ENCODE measurements at regions not wholly inside any gene's neighbourhood (a gene's known extent, or its start where the extent isn't known, plus 50 kb on each side); places are given as distances from the start of the nearest gene placed in this dataset.

DNA sequence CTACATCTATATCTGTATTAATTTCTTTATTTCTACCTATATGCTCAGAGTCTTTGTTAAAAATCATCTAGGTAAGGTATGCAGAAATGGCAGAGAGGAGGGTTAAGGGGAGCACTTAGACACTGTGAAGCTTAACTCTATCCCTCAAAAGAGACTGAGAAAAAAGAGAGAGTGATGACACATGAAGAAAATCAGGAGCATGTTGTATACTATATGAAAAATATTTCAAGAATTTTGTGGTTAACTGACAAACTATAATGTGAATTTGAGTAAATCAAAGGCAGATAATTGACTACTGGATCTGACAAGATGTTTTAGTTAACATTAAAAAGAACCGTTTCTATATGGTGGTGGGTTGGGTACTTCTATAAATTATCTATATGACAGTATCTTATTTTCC, 1814.2 kb upstream of the SEL1L start:
- no peak overlapping the region for H3K9ac ChIP-seq (ENCODE audit: low read length)
- no peaks in the 10 kb centered on the region for H3K27me3 ChIP-seq (ENCODE audit: control insufficient read depth in 1 of 2, insufficient read depth in 1 of 2, low read length in 2 of 2)
- no peak overlapping the region for H3K14ac ChIP-seq (ENCODE audit: low read length in 2 of 2)
- no peaks in the 10 kb centered on the region for H3K79me1 ChIP-seq (replicated peaks; ENCODE audit: low read length, poor library complexity, severe bottlenecking)
- no peaks in the 10 kb centered on the region for H3K36me3 ChIP-seq (ENCODE audit: control insufficient read depth in 1 of 2, insufficient read depth in 2 of 2, low read depth in 1 of 2, low read length in 2 of 2)
- H2BK5ac ChIP-seq (ENCODE audit: low read depth, low read length, poor library complexity, severe bottlenecking) = no peak overlapping the region
- no peak overlapping the region for H2BK12ac ChIP-seq (ENCODE audit: low read length in 2 of 2)
- no peaks in the 10 kb centered on the region for H3K9me3 ChIP-seq (ENCODE audit: control insufficient read depth, low read length)
- no peak overlapping the region for H3K4me3 ChIP-seq (ENCODE audit: insufficient read depth in 1 of 2, low read depth in 1 of 2, low read length in 2 of 2)
- H3K23ac ChIP-seq (ENCODE audit: low read length in 2 of 2) = no peak overlapping the region
- no peak overlapping the region for H3K4me2 ChIP-seq (ENCODE audit: low read length, poor library complexity, severe bottlenecking)
- no peak overlapping the region for H3K4ac ChIP-seq (ENCODE audit: low read depth in 1 of 2, low read length in 2 of 2)
- H3K18ac ChIP-seq (ENCODE audit: low read depth in 1 of 2, low read length in 2 of 2) = no peak overlapping the region
- H2AFZ ChIP-seq (ENCODE audit: low read depth, low read length) = no peak overlapping the region
- H3K4me1 ChIP-seq (ENCODE audit: control insufficient read depth, insufficient read depth, low read depth, low read length) = no peaks in the 10 kb centered on the region
- no peak overlapping the region for H2AK5ac ChIP-seq (ENCODE audit: low read length, severe bottlenecking)
- no peak overlapping the region for H2BK15ac ChIP-seq (ENCODE audit: low read depth, poor library complexity, severe bottlenecking)
- WGBS = no CpG with 5 or more reads among the region's 1 CpG
- no peak overlapping the region for H4K8ac ChIP-seq (ENCODE audit: low read length)
- no peak overlapping the region for H3K27ac ChIP-seq (ENCODE audit: low read length, poor library complexity, severe bottlenecking)
- no peak overlapping the region for H4K91ac ChIP-seq (ENCODE audit: low read length)
- H2BK120ac ChIP-seq (ENCODE audit: low read depth, low read length) = no peak overlapping the region
- peak; percentile 2 for DNase-seq

DNA sequence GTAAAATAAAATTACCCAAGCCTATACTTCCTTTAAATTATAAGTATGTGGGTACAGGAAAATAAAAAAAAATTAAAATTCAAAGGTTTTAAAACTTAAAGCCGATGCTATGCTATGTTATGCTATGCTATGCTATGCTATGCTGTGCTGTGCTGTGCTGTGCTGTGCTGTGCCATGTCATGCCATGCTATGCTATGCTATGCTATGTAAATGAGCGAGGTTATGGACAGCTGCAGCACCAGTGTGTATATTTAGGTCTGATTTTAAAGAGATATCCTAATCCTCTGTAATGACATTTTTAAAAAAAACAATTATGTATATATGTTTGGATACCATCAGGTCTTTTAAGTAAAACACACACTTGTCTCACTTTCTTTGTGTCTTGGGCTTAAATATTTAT, 1822.0 kb upstream of the SEL1L start:
- Histone ChIP-seq H3K4me1 (ENCODE audit: control insufficient read depth, insufficient read depth, low read depth, low read length) (no peaks in the 10 kb centered on the region), H2BK120ac (ENCODE audit: low read depth, low read length) (no peak overlapping the region), H3K18ac (ENCODE audit: low read depth in 1 of 2, low read length in 2 of 2) (no peak overlapping the region), H3K27me3 (ENCODE audit: control insufficient read depth in 1 of 2, insufficient read depth in 1 of 2, low read length in 2 of 2) (no peaks in the 10 kb centered on the region), H3K4ac (ENCODE audit: low read depth in 1 of 2, low read length in 2 of 2) (no peak overlapping the region), H3K4me2 (ENCODE audit: low read length, poor library complexity, severe bottlenecking) (no peak overlapping the region), H2BK5ac (ENCODE audit: low read depth, low read length, poor library complexity, severe bottlenecking) (no peak overlapping the region), H3K79me1 (replicated peaks; ENCODE audit: low read length, poor library complexity, severe bottlenecking) (no peaks in the 10 kb centered on the region), H2AK5ac (ENCODE audit: low read length, severe bottlenecking) (no peak overlapping the region), H3K14ac (ENCODE audit: low read length in 2 of 2) (no peak overlapping the region), H2BK12ac (ENCODE audit: low read length in 2 of 2) (no peak overlapping the region), H3K27ac (ENCODE audit: low read length, poor library complexity, severe bottlenecking) (no peak overlapping the region), H2AFZ (ENCODE audit: low read depth, low read length) (no peak overlapping the region), H3K4me3 (ENCODE audit: insufficient read depth in 1 of 2, low read depth in 1 of 2, low read length in 2 of 2) (no peak overlapping the region), H4K91ac (ENCODE audit: low read length) (no peak overlapping the region), H3K23ac (ENCODE audit: low read length in 2 of 2) (no peak overlapping the region), H4K8ac (ENCODE audit: low read length) (no peak overlapping the region), H3K9me3 (ENCODE audit: control insufficient read depth, low read length) (no peaks in the 10 kb centered on the region), H3K36me3 (ENCODE audit: control insufficient read depth in 1 of 2, insufficient read depth in 2 of 2, low read depth in 1 of 2, low read length in 2 of 2) (no peaks in the 10 kb centered on the region), H2BK15ac (ENCODE audit: low read depth, poor library complexity, severe bottlenecking) (no peak overlapping the region), H3K9ac (ENCODE audit: low read length) (no peak overlapping the region)
- 88% methylated on average over 2 of the region's 2 CpGs for WGBS
- no peak for DNase-seq

GRCh38 chr14:83356080-83356479, 1822.4 kb upstream of the SEL1L start:
- Histone ChIP-seq H3K4ac (ENCODE audit: low read depth in 1 of 2, low read length in 2 of 2) (no peak overlapping the region), H3K27ac (ENCODE audit: low read length, poor library complexity, severe bottlenecking) (no peak overlapping the region), H2AFZ (ENCODE audit: low read depth, low read length) (no peak overlapping the region), H4K8ac (ENCODE audit: low read length) (no peak overlapping the region), H2BK5ac (ENCODE audit: low read depth, low read length, poor library complexity, severe bottlenecking) (no peak overlapping the region), H3K27me3 (ENCODE audit: control insufficient read depth in 1 of 2, insufficient read depth in 1 of 2, low read length in 2 of 2) (no peaks in the 10 kb centered on the region), H3K23ac (ENCODE audit: low read length in 2 of 2) (no peak overlapping the region), H2BK12ac (ENCODE audit: low read length in 2 of 2) (no peak overlapping the region), H2BK120ac (ENCODE audit: low read depth, low read length) (no peak overlapping the region), H3K79me1 (replicated peaks; ENCODE audit: low read length, poor library complexity, severe bottlenecking) (no peaks in the 10 kb centered on the region), H3K18ac (ENCODE audit: low read depth in 1 of 2, low read length in 2 of 2) (no peak overlapping the region), H3K14ac (ENCODE audit: low read length in 2 of 2) (no peak overlapping the region), H2BK15ac (ENCODE audit: low read depth, poor library complexity, severe bottlenecking) (no peak overlapping the region), H4K91ac (ENCODE audit: low read length) (no peak overlapping the region), H3K4me1 (ENCODE audit: control insufficient read depth, insufficient read depth, low read depth, low read length) (no peaks in the 10 kb centered on the region), H2AK5ac (ENCODE audit: low read length, severe bottlenecking) (no peak overlapping the region), H3K36me3 (ENCODE audit: control insufficient read depth in 1 of 2, insufficient read depth in 2 of 2, low read depth in 1 of 2, low read length in 2 of 2) (no peaks in the 10 kb centered on the region), H3K9me3 (ENCODE audit: control insufficient read depth, low read length) (no peaks in the 10 kb centered on the region), H3K9ac (ENCODE audit: low read length) (no peak overlapping the region), H3K4me3 (ENCODE audit: insufficient read depth in 1 of 2, low read depth in 1 of 2, low read length in 2 of 2) (no peak overlapping the region), H3K4me2 (ENCODE audit: low read length, poor library complexity, severe bottlenecking) (no peak overlapping the region)
- WGBS = 93% methylated on average over 3 of the region's 5 CpGs
- DNase-seq = no peak

DNA sequence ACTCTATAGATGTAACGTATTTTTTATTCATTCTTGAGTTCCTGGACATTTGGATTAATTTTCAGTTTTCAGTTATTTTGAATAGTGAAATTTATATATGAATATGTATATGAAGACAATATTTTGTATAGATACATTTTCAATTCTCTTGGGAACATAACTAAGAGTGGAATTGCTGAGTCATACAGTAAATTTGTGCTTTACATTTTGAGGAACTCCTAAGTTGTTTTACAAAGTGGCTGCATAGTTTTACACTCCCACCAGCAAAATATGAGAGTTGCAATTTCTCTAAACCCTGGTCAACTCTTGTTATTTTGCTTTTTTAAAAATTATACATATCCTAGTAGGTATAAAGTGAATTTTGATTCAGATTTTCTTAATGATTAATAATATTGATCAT, 1838.6 kb upstream of the SEL1L start:
- H3K27ac ChIP-seq (ENCODE audit: low read length, poor library complexity, severe bottlenecking) = no peak overlapping the region
- H3K27me3 ChIP-seq (ENCODE audit: control insufficient read depth in 1 of 2, insufficient read depth in 1 of 2, low read length in 2 of 2) = no peaks in the 10 kb centered on the region
- H2AFZ ChIP-seq (ENCODE audit: low read depth, low read length) = no peak overlapping the region
- no peak overlapping the region for H2BK120ac ChIP-seq (ENCODE audit: low read depth, low read length)
- H3K4me3 ChIP-seq (ENCODE audit: insufficient read depth in 1 of 2, low read depth in 1 of 2, low read length in 2 of 2) = no peak overlapping the region
- no peaks in the 10 kb centered on the region for H3K79me1 ChIP-seq (replicated peaks; ENCODE audit: low read length, poor library complexity, severe bottlenecking)
- H3K4me2 ChIP-seq (ENCODE audit: low read length, poor library complexity, severe bottlenecking) = no peak overlapping the region
- no CpG with 5 or more reads among the region's 1 CpG for WGBS
- DNase-seq = no peak
- H3K4ac ChIP-seq (ENCODE audit: low read depth in 1 of 2, low read length in 2 of 2) = no peak overlapping the region
- no peaks in the 10 kb centered on the region for H3K9me3 ChIP-seq (ENCODE audit: control insufficient read depth, low read length)
- H4K8ac ChIP-seq (ENCODE audit: low read length) = no peak overlapping the region
- no peak overlapping the region for H4K91ac ChIP-seq (ENCODE audit: low read length)
- no peak overlapping the region for H2BK12ac ChIP-seq (ENCODE audit: low read length in 2 of 2)
- H2BK5ac ChIP-seq (ENCODE audit: low read depth, low read length, poor library complexity, severe bottlenecking) = no peak overlapping the region
- no peaks in the 10 kb centered on the region for H3K4me1 ChIP-seq (ENCODE audit: control insufficient read depth, insufficient read depth, low read depth, low read length)
- H3K9ac ChIP-seq (ENCODE audit: low read length) = no peak overlapping the region
- H3K23ac ChIP-seq (ENCODE audit: low read length in 2 of 2) = no peak overlapping the region
- H3K18ac ChIP-seq (ENCODE audit: low read depth in 1 of 2, low read length in 2 of 2) = no peak overlapping the region
- no peak overlapping the region for H2BK15ac ChIP-seq (ENCODE audit: low read depth, poor library complexity, severe bottlenecking)
- H2AK5ac ChIP-seq (ENCODE audit: low read length, severe bottlenecking) = no peak overlapping the region
- no peaks in the 10 kb centered on the region for H3K36me3 ChIP-seq (ENCODE audit: control insufficient read depth in 1 of 2, insufficient read depth in 2 of 2, low read depth in 1 of 2, low read length in 2 of 2)
- H3K14ac ChIP-seq (ENCODE audit: low read length in 2 of 2) = no peak overlapping the region
